ENCODE measurements at regions not wholly inside any gene's neighbourhood (a gene's known extent, or its start where the extent isn't known, plus 50 kb on each side); places are given as distances from the start of the nearest gene placed in this dataset.

DNA sequence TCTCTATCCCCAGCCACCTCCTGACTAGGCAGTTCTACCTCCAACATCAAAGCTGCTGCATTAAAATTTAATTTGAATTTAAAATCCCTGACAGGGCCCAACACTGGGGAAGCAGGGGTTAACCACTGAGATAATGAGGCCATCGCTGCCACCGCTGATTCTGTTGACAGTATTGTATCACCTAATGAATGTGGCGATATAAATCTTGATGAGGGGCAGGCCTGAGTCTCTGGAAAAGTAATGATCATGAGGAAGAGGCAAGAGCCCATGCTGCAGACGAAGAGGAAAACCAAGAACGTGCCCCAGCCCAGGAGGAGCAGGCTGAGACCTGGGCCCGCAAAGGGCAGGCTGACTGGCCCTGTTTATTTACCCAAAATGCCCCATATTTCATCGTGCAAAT is 251.4 kb upstream of the ZFHX3 start:
- TF ChIP-seq, protein P1, sequence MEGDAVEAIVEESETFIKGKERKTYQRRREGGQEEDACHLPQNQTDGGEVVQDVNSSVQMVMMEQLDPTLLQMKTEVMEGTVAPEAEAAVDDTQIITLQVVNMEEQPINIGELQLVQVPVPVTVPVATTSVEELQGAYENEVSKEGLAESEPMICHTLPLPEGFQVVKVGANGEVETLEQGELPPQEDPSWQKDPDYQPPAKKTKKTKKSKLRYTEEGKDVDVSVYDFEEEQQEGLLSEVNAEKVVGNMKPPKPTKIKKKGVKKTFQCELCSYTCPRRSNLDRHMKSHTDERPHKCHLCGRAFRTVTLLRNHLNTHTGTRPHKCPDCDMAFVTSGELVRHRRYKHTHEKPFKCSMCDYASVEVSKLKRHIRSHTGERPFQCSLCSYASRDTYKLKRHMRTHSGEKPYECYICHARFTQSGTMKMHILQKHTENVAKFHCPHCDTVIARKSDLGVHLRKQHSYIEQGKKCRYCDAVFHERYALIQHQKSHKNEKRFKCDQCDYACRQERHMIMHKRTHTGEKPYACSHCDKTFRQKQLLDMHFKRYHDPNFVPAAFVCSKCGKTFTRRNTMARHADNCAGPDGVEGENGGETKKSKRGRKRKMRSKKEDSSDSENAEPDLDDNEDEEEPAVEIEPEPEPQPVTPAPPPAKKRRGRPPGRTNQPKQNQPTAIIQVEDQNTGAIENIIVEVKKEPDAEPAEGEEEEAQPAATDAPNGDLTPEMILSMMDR (IDR thresholded peaks at IDR 0.05): no peak
- TF ChIP-seq POLR2A (IDR thresholded peaks at IDR 0.05) (no peak), POLR2AphosphoS5 (IDR thresholded peaks at IDR 0.05) (no peak), EP300 (IDR thresholded peaks at IDR 0.05; ENCODE audit: low read depth) (no peak)
